GM12878 (cell line): ENCODE measurements at regions not wholly inside any gene's neighbourhood (a gene's known extent, or its start where the extent isn't known, plus 50 kb on each side); places are given as distances from the start of the nearest gene placed in this dataset.

ENCODE experiments used
- BRCA1 ChIP-seq: IDR thresholded peaks from 2 replicates; pipeline ENCODE4 v1.6.1; 2011; ENCODE audit warnings: low read depth, low read length, improper control_type of control experiment
- CTCF ChIP-seq, 3 experiments: IDR thresholded peaks in 2 of 3; conservative IDR thresholded peaks in 1 of 3; 2 replicates each; pipeline ENCODE4 v1.5.1; 2011; ENCODE audit warnings: low read depth in 3 of 3, low read length in 3 of 3, mild to moderate bottlenecking in 3 of 3, control low read depth in 2 of 3, moderate library complexity in 2 of 3, inconsistent platforms in 1 of 3, mixed read lengths in 1 of 3; ENCODE audit not compliant: control insufficient read depth in 2 of 3, insufficient read depth in 1 of 3; ENCODE audit errors: extremely low read depth in 1 of 3
- FOS ChIP-seq: IDR thresholded peaks from 3 replicates; pipeline ENCODE4 v1.6.1; 2011; ENCODE audit warnings: borderline replicate concordance; ENCODE audit not compliant: insufficient read length; ENCODE audit errors: extremely low read depth
- FOXK2 ChIP-seq: fragments of 450-650 bp; IDR thresholded peaks from 2 replicates; pipeline ENCODE4 v1.6.1; 2017; ENCODE audit warnings: mild to moderate bottlenecking, moderate library complexity
- KDM1A ChIP-seq: fragments of 200-600 bp; sonication (generic); IDR thresholded peaks from 2 replicates; pipeline ENCODE4 v1.6.1; 2016; ENCODE audit warnings: borderline replicate concordance
- MXI1 ChIP-seq: fragments of 150-350 bp; IDR thresholded peaks from 2 replicates; pipeline ENCODE4 v1.6.1; 2011; ENCODE audit warnings: low read depth, mild to moderate bottlenecking, inconsistent platforms, low read length, improper control_type of control experiment
- MYB ChIP-seq: fragments of 150-350 bp; IDR thresholded peaks from 2 replicates; pipeline ENCODE4 v1.6.1; 2014; ENCODE audit warnings: mild to moderate bottlenecking, low read depth, low read length, borderline replicate concordance
- NR2C1 ChIP-seq: fragments of 450-650 bp; IDR thresholded peaks from 2 replicates; pipeline ENCODE4 v1.6.1; 2017; ENCODE audit warnings: antibody characterized with exemption, mild to moderate bottlenecking, moderate library complexity
- NR2C2 ChIP-seq: IDR thresholded peaks from 2 replicates; pipeline ENCODE4 v1.6.1; 2011; ENCODE audit warnings: borderline replicate concordance, low read depth; ENCODE audit not compliant: control insufficient read depth, insufficient read length
- POLR2A ChIP-seq: IDR thresholded peaks from 2 replicates; pipeline ENCODE4 v1.6.1; 2011; ENCODE audit warnings: low read depth, mild to moderate bottlenecking, low read length
- RCOR1 ChIP-seq: conservative IDR thresholded peaks from 2 replicates; pipeline ENCODE4 v1.6.1; 2012; ENCODE audit warnings: low read depth, low read length, improper control_type of control experiment
- RFX5 ChIP-seq: IDR thresholded peaks from 2 replicates; pipeline ENCODE4 v1.6.1; 2011; ENCODE audit warnings: low read depth, low read length, improper control_type of control experiment
- TF ChIP-seq, protein P1 (sequence below): fragments of 450-650 bp; formaldehyde crosslinking; IDR thresholded peaks from 2 replicates; pipeline ENCODE4 v1.5.0; 2022; ENCODE audit warnings: mild to moderate bottlenecking, missing genetic modification characterization

- TF ChIP-seq POLR2A = no peak
- TF ChIP-seq RCOR1 = no peak
- TF ChIP-seq MYB = no peak
- TF ChIP-seq, protein P1, sequence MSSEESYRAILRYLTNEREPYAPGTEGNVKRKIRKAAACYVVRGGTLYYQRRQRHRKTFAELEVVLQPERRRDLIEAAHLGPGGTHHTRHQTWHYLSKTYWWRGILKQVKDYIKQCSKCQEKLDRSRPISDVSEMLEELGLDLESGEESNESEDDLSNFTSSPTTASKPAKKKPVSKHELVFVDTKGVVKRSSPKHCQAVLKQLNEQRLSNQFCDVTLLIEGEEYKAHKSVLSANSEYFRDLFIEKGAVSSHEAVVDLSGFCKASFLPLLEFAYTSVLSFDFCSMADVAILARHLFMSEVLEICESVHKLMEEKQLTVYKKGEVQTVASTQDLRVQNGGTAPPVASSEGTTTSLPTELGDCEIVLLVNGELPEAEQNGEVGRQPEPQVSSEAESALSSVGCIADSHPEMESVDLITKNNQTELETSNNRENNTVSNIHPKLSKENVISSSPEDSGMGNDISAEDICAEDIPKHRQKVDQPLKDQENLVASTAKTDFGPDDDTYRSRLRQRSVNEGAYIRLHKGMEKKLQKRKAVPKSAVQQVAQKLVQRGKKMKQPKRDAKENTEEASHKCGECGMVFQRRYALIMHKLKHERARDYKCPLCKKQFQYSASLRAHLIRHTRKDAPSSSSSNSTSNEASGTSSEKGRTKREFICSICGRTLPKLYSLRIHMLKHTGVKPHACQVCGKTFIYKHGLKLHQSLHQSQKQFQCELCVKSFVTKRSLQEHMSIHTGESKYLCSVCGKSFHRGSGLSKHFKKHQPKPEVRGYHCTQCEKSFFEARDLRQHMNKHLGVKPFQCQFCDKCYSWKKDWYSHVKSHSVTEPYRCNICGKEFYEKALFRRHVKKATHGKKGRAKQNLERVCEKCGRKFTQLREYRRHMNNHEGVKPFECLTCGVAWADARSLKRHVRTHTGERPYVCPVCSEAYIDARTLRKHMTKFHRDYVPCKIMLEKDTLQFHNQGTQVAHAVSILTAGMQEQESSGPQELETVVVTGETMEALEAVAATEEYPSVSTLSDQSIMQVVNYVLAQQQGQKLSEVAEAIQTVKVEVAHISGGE (CRISPR knock-in tag) = no peak
- no peak for TF ChIP-seq CTCF (IDR thresholded peaks at IDR 0.05 in 2 of 3, conservative IDR thresholded peaks at IDR 0.05 in 1 of 3; ENCODE audit: control insufficient read depth in 2 of 3, extremely low read depth in 1 of 3, insufficient read depth in 1 of 3, low read depth in 3 of 3, low read length in 3 of 3)
- no peak for TF ChIP-seq BRCA1
- TF ChIP-seq NR2C2 = no peak
- TF ChIP-seq FOS = no peak
- no peak for TF ChIP-seq RFX5
- no peak for TF ChIP-seq FOXK2
- TF ChIP-seq KDM1A = no peak
- no peak for TF ChIP-seq NR2C1
- no peak for TF ChIP-seq MXI1
Observed at GRCh38 chr18:4870177-4870773, 326.8 kb downstream of the AKAIN1 start.
